ENCODE measurements at regions not wholly inside any gene's neighbourhood (a gene's known extent, or its start where the extent isn't known, plus 50 kb on each side); places are given as distances from the start of the nearest gene placed in this dataset.

GRCh38 chrX:5194806-5195205 is 1033.9 kb downstream of the NLGN4X start:
- TF ChIP-seq CTCF (IDR thresholded peaks at IDR 0.05; ENCODE audit: low read depth, low read length, poor library complexity, severe bottlenecking): no peak
- no peak for TF ChIP-seq EZH2phosphoT487 (IDR thresholded peaks at IDR 0.05; ENCODE audit: borderline replicate concordance, low read length)

All from DOHH2 (cell line).